ENCODE measurements at regions not wholly inside any gene's neighbourhood (a gene's known extent, or its start where the extent isn't known, plus 50 kb on each side); places are given as distances from the start of the nearest gene placed in this dataset.

DNA sequence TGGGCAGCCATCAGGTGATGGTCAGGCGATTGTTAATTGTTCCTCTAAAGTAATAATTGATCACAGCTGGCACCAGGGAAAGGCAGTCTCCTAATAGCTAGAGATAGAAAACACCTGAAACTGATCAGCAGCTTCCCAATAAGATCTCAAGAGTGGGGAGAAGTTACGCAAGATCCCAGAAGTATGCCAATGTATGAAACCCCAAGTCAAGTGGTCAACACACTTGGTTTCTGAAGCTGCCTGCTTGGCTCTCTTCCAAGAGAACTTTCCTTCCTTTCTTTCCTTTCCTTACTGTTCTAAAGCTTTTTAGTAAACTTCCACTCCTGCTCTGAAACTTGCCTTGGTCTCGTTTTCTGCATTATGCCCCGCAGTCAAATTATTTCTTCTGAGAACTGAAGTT is 201.6 kb upstream of the SKOR2 start:
- Histone ChIP-seq H3K36me3 (replicated peaks; ENCODE audit: insufficient read depth, low read length) (no peaks in the 10 kb centered on the region), H2AFZ (ENCODE audit: low read length) (no peak overlapping the region), H3K4me3 (ENCODE audit: low read length) (no peak overlapping the region), H4K20me1 (ENCODE audit: insufficient read depth, low read length) (no peaks in the 10 kb centered on the region), H3K9me3 (replicated peaks; ENCODE audit: insufficient read depth, low read length) (no peaks in the 10 kb centered on the region), H3K4me2 (ENCODE audit: low read depth, low read length) (no peak overlapping the region), H3K79me2 (ENCODE audit: low read length) (no peaks in the 10 kb centered on the region), H3K27me3 (replicated peaks; ENCODE audit: insufficient read depth, low read length) (no peaks in the 10 kb centered on the region), H3K27ac (ENCODE audit: low read length) (no peak overlapping the region), H3K9ac (ENCODE audit: low read length) (no peak overlapping the region), H3K4me1 (ENCODE audit: low read length) (no peaks in the 10 kb centered on the region), H3F3A (ENCODE audit: insufficient read depth, low read length) (no peaks in the 10 kb centered on the region), H3K9me2 (replicated peaks; ENCODE audit: insufficient read depth, low read length) (no peaks in the 10 kb centered on the region)
- DNase-seq, result no peak
- TF ChIP-seq EZH2phosphoT487 (IDR thresholded peaks at IDR 0.05; ENCODE audit: low read length) (no peak), EZH2 (optimal IDR thresholded peaks at IDR 0.05; ENCODE audit: low read depth, low read length) (no peak)
- TF ChIP-seq, protein P1, sequence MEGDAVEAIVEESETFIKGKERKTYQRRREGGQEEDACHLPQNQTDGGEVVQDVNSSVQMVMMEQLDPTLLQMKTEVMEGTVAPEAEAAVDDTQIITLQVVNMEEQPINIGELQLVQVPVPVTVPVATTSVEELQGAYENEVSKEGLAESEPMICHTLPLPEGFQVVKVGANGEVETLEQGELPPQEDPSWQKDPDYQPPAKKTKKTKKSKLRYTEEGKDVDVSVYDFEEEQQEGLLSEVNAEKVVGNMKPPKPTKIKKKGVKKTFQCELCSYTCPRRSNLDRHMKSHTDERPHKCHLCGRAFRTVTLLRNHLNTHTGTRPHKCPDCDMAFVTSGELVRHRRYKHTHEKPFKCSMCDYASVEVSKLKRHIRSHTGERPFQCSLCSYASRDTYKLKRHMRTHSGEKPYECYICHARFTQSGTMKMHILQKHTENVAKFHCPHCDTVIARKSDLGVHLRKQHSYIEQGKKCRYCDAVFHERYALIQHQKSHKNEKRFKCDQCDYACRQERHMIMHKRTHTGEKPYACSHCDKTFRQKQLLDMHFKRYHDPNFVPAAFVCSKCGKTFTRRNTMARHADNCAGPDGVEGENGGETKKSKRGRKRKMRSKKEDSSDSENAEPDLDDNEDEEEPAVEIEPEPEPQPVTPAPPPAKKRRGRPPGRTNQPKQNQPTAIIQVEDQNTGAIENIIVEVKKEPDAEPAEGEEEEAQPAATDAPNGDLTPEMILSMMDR (IDR thresholded peaks at IDR 0.05; ENCODE audit: low read length), result no peak

DNA sequence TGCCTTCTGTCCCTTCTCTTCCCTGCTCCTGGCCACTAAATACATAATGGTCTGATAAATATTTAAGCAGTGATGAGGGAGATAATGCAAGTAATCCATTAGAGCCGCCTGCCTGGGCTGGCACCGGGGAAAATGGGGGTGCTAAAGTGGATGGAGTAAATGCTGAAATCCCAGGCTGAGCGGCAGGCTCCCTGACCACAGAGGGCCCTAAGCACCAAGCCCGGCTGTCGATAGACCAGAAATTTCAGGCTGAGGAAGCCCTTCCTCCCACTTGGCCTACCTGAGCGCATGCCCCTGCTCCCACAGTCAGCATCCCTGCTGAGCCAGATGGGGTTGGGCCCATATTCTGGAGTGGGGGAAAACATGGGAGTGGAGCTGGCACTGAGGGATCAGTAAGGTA is 197.5 kb upstream of the SKOR2 start:
- DNase-seq, result no peak
- Histone ChIP-seq H4K20me1 (ENCODE audit: insufficient read depth, low read length) (no peaks in the 10 kb centered on the region), H3K4me1 (ENCODE audit: low read length) (no peaks in the 10 kb centered on the region), H2AFZ (ENCODE audit: low read length) (no peak overlapping the region), H3K9ac (ENCODE audit: low read length) (no peak overlapping the region), H3K27ac (ENCODE audit: low read length) (no peak overlapping the region), H3K27me3 (replicated peaks; ENCODE audit: insufficient read depth, low read length) (no peaks in the 10 kb centered on the region), H3K4me3 (ENCODE audit: low read length) (no peak overlapping the region), H3K4me2 (ENCODE audit: low read depth, low read length) (no peak overlapping the region), H3F3A (ENCODE audit: insufficient read depth, low read length) (no peaks in the 10 kb centered on the region), H3K79me2 (ENCODE audit: low read length) (no peaks in the 10 kb centered on the region), H3K9me3 (replicated peaks; ENCODE audit: insufficient read depth, low read length) (no peaks in the 10 kb centered on the region), H3K36me3 (replicated peaks; ENCODE audit: insufficient read depth, low read length) (no peaks in the 10 kb centered on the region), H3K9me2 (replicated peaks; ENCODE audit: insufficient read depth, low read length) (no peaks in the 10 kb centered on the region)
- no peak for TF ChIP-seq EZH2 (optimal IDR thresholded peaks at IDR 0.05; ENCODE audit: low read depth, low read length)
- no peak for TF ChIP-seq EZH2phosphoT487 (IDR thresholded peaks at IDR 0.05; ENCODE audit: low read length)
- TF ChIP-seq, protein P1 (IDR thresholded peaks at IDR 0.05; ENCODE audit: low read length), result no peak

DNA sequence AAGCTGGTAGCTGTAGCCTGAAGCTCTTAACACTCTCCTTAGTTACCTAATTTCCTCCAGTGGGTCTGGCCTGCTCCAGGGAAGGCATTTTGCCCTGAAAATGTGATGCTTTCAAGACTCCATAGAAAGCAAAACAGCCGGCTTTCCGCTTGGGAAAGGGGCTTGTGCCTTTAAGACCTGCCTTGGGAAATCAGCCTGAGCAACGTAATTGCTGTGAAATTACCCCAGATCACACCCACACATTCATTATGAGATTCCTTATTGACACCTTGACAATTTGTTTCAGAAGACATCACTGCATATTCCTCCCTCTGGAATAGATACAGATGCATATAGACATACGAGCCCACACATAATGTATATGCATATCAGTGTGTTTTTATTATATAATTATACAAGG is 190.5 kb upstream of the SKOR2 start:
- Histone ChIP-seq H3K9me3 (replicated peaks; ENCODE audit: insufficient read depth, low read length) (no peaks in the 10 kb centered on the region), H3K4me1 (ENCODE audit: low read length) (no peaks in the 10 kb centered on the region), H3K36me3 (replicated peaks; ENCODE audit: insufficient read depth, low read length) (no peaks in the 10 kb centered on the region), H3K9ac (ENCODE audit: low read length) (no peak overlapping the region), H3K27me3 (replicated peaks; ENCODE audit: insufficient read depth, low read length) (no peaks in the 10 kb centered on the region), H3K79me2 (ENCODE audit: low read length) (no peaks in the 10 kb centered on the region), H3K4me3 (ENCODE audit: low read length) (no peak overlapping the region), H3K4me2 (ENCODE audit: low read depth, low read length) (no peak overlapping the region), H3F3A (ENCODE audit: insufficient read depth, low read length) (no peaks in the 10 kb centered on the region), H3K9me2 (replicated peaks; ENCODE audit: insufficient read depth, low read length) (no peaks in the 10 kb centered on the region), H2AFZ (ENCODE audit: low read length) (no peak overlapping the region), H3K27ac (ENCODE audit: low read length) (no peak overlapping the region), H4K20me1 (ENCODE audit: insufficient read depth, low read length) (no peaks in the 10 kb centered on the region)
- DNase-seq, result no peak
- TF ChIP-seq EZH2phosphoT487 (IDR thresholded peaks at IDR 0.05; ENCODE audit: low read length) (no peak), EZH2 (optimal IDR thresholded peaks at IDR 0.05; ENCODE audit: low read depth, low read length) (no peak)
- TF ChIP-seq, protein P1 (IDR thresholded peaks at IDR 0.05; ENCODE audit: low read length), result no peak

Measured in MM.1S (cell line).